A549 (cell line): ENCODE measurements at regions not wholly inside any gene's neighbourhood (a gene's known extent, or its start where the extent isn't known, plus 50 kb on each side); places are given as distances from the start of the nearest gene placed in this dataset.

Experiments
- POLR2A ChIP-seq: IDR thresholded peaks from 2 replicates; pipeline ENCODE4 v1.6.1; 2012; ENCODE audit warnings: mild to moderate bottlenecking, low read length
- TF ChIP-seq, protein P1 (sequence below): fragments of >200 bp; sonication (Bioruptor Twin); formaldehyde crosslinking; IDR thresholded peaks from 3 replicates; pipeline ENCODE4 v1.5.1; 2016

DNA sequence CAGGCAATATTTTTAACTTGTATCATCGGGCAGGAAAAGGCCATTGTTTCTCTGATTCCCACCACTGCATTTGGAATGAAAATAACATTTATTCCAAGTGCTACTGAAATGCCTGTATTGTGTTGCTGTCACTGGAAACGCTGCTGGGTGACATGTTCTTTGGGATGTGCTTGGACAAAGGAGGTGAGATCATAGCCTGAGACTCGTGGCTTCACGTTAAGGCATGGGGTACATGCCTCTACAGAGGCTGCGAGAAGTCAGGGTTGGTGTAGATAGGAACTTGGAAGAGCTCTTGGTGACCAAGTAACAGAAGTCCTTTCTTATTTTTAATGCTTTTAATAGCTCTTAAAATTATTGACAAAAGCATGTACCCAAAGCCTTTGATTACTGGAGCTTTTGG lies 58.8 kb upstream of the MAF start:
- TF ChIP-seq, protein P1, sequence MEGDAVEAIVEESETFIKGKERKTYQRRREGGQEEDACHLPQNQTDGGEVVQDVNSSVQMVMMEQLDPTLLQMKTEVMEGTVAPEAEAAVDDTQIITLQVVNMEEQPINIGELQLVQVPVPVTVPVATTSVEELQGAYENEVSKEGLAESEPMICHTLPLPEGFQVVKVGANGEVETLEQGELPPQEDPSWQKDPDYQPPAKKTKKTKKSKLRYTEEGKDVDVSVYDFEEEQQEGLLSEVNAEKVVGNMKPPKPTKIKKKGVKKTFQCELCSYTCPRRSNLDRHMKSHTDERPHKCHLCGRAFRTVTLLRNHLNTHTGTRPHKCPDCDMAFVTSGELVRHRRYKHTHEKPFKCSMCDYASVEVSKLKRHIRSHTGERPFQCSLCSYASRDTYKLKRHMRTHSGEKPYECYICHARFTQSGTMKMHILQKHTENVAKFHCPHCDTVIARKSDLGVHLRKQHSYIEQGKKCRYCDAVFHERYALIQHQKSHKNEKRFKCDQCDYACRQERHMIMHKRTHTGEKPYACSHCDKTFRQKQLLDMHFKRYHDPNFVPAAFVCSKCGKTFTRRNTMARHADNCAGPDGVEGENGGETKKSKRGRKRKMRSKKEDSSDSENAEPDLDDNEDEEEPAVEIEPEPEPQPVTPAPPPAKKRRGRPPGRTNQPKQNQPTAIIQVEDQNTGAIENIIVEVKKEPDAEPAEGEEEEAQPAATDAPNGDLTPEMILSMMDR: no peak
- no peak for TF ChIP-seq POLR2A
